ENCODE measurements at regions not wholly inside any gene's neighbourhood (a gene's known extent, or its start where the extent isn't known, plus 50 kb on each side); places are given as distances from the start of the nearest gene placed in this dataset.

- no peak overlapping the region for H3K4me3 ChIP-seq (ENCODE audit: low read depth, low read length)
- TF ChIP-seq CTCF (conservative IDR thresholded peaks at IDR 0.05; ENCODE audit: low read depth, low read length) = no peak
- no peak for DNase-seq (ENCODE audit: low read depth)
Measured at GRCh38 chr13:38564256-38565150, 122.4 kb upstream of the FREM2 start.

GRCh38 chr13:38566023-38566422 is 120.9 kb upstream of the FREM2 start:
- no peak for DNase-seq (ENCODE audit: low read depth)
- no peak overlapping the region for H3K4me3 ChIP-seq (ENCODE audit: low read depth, low read length)
- no peak for TF ChIP-seq CTCF (conservative IDR thresholded peaks at IDR 0.05; ENCODE audit: low read depth, low read length)

- no peak overlapping the region for H3K4me3 ChIP-seq (ENCODE audit: low read depth, low read length)
- no peak for TF ChIP-seq CTCF (conservative IDR thresholded peaks at IDR 0.05; ENCODE audit: low read depth, low read length)
- DNase-seq (ENCODE audit: low read depth) = no peak
Measured at GRCh38 chr13:38566519-38566918, 120.4 kb upstream of the FREM2 start.

- no peak for DNase-seq (ENCODE audit: low read depth)
- no peak for TF ChIP-seq CTCF (conservative IDR thresholded peaks at IDR 0.05; ENCODE audit: low read depth, low read length)
- H3K4me3 ChIP-seq (ENCODE audit: low read depth, low read length) = no peak overlapping the region
Measured at GRCh38 chr13:38570706-38571105, 116.2 kb upstream of the FREM2 start.

- no peak for DNase-seq (ENCODE audit: low read depth)
- no peak for TF ChIP-seq CTCF (conservative IDR thresholded peaks at IDR 0.05; ENCODE audit: low read depth, low read length)
- H3K4me3 ChIP-seq (ENCODE audit: low read depth, low read length) = no peak overlapping the region
Measured at GRCh38 chr13:38575427-38575826, 111.5 kb upstream of the FREM2 start.

GRCh38 chr13:38577048-38577447 is 109.8 kb upstream of the FREM2 start:
- peak; percentile 29 for DNase-seq (ENCODE audit: low read depth)
- H3K4me3 ChIP-seq (ENCODE audit: low read depth, low read length) = no peak overlapping the region
- TF ChIP-seq CTCF (conservative IDR thresholded peaks at IDR 0.05; ENCODE audit: low read depth, low read length) = no peak

- no peak overlapping the region for H3K4me3 ChIP-seq (ENCODE audit: low read depth, low read length)
- TF ChIP-seq CTCF (conservative IDR thresholded peaks at IDR 0.05; ENCODE audit: low read depth, low read length) = peak; percentile 53
- peak; percentile 60 for DNase-seq (ENCODE audit: low read depth)
Measured at GRCh38 chr13:38582133-38582532, 104.7 kb upstream of the FREM2 start.

All from choroid plexus epithelial cell (primary cell).